Thymus (tissue), 11 donors: ENCODE measurements at regions not wholly inside any gene's neighbourhood (a gene's known extent, or its start where the extent isn't known, plus 50 kb on each side); places are given as distances from the start of the nearest gene placed in this dataset.

Experiments
- DNase-seq, 9 donors: peaks; one replicate each; pipeline ENCODE4 v3.0.0-alpha.2; 2013; ENCODE audit warnings: low spot score in 9 of 9, low read depth in 6 of 9, missing footprints in 1 of 9
- H3K27ac ChIP-seq, 2 donors: one replicate each; pipeline ENCODE4 v1.5.1; 2013; ENCODE audit warnings: control low read depth in 1 of 2, low read depth in 1 of 2, low read length in 1 of 2, mild to moderate bottlenecking in 1 of 2, moderate library complexity in 1 of 2
- H3K27me3 ChIP-seq, 2 donors: one replicate each; pipeline ENCODE4 v1.5.1; 2013; ENCODE audit warnings: low read length in 1 of 2; ENCODE audit not compliant: control insufficient read depth in 2 of 2, insufficient read depth in 1 of 2
- H3K36me3 ChIP-seq, 2 donors: one replicate each; pipeline ENCODE4 v1.5.1; 2013; ENCODE audit warnings: low read length in 1 of 2, mild to moderate bottlenecking in 1 of 2, moderate library complexity in 1 of 2; ENCODE audit not compliant: control insufficient read depth in 2 of 2, insufficient read depth in 2 of 2
- H3K4me1 ChIP-seq, 2 donors: one replicate each; pipeline ENCODE4 v1.5.1; 2013; ENCODE audit warnings: low read length in 2 of 2; ENCODE audit not compliant: control insufficient read depth in 2 of 2, insufficient read depth in 2 of 2
- H3K4me3 ChIP-seq, 2 donors: one replicate each; pipeline ENCODE4 v1.5.1; 2013; ENCODE audit warnings: low read length in 2 of 2, control low read depth in 1 of 2, mild to moderate bottlenecking in 1 of 2
- H3K9me3 ChIP-seq, 2 donors: one replicate each; pipeline ENCODE4 v1.5.1; 2013; ENCODE audit warnings: low read length in 1 of 2, mild to moderate bottlenecking in 1 of 2; ENCODE audit not compliant: control insufficient read depth in 2 of 2, insufficient read depth in 1 of 2
- WGBS: extraction: QIAGEN DNeasy Blood & Tissue Kit; methylation state at CpG from one replicate; pipeline ENCODE4 v1.1.7; 2013; 5-methylcytosine and 5-hydroxymethylcytosine counted together
- donor health status: healthy.

- Histone ChIP-seq H3K4me1 (no peaks in the 10 kb centered on the region), H3K4me3 (no peak overlapping the region), H3K27ac (no peak overlapping the region), H3K27me3 (no peaks in the 10 kb centered on the region), H3K36me3 (no peaks in the 10 kb centered on the region), H3K9me3 (no peaks in the 10 kb centered on the region)
- over 99% methylated on average over 3 of the region's 3 CpGs for WGBS
- no peak for DNase-seq
These were observed 265.1 kb downstream of the SIPA1L2 start for GRCh38 chr1:232364654-232365382.

GRCh38 chr1:232363008-232363407, 266.9 kb downstream of the SIPA1L2 start:
- Histone ChIP-seq H3K4me3 (no peak overlapping the region), H3K27me3 (no peaks in the 10 kb centered on the region), H3K36me3 (no peaks in the 10 kb centered on the region), H3K9me3 (no peaks in the 10 kb centered on the region), H3K27ac (no peak overlapping the region), H3K4me1 (no peaks in the 10 kb centered on the region)
- no peak for DNase-seq
- 94% methylated on average over 2 of the region's 2 CpGs for WGBS

GRCh38 chr1:232357416-232357815, 272.5 kb downstream of the SIPA1L2 start:
- 94% methylated on average over 6 of the region's 6 CpGs for WGBS
- Histone ChIP-seq H3K9me3 (no peaks in the 10 kb centered on the region), H3K4me3 (no peak overlapping the region), H3K27ac (no peak overlapping the region), H3K36me3 (no peaks in the 10 kb centered on the region), H3K27me3 (peaks cover 0 to 4% of the 10 kb centered on the region in 2 donors), H3K4me1 (no peaks in the 10 kb centered on the region)
- DNase-seq = no peak

GRCh38 chr1:232355162-232356006, 274.5 kb downstream of the SIPA1L2 start:
- no peak overlapping the region for H3K4me3 ChIP-seq
- H3K27ac ChIP-seq = no peak overlapping the region
- no peaks in the 10 kb centered on the region for H3K9me3 ChIP-seq
- no peaks in the 10 kb centered on the region for H3K36me3 ChIP-seq
- H3K4me1 ChIP-seq = no peaks in the 10 kb centered on the region
- peaks cover 0 to 10% of the 10 kb centered on the region in 2 donors for H3K27me3 ChIP-seq
- WGBS = 80% methylated on average over 7 of the region's 7 CpGs
- DNase-seq = no peak

- no peaks in the 10 kb centered on the region for H3K4me1 ChIP-seq
- no peaks in the 10 kb centered on the region for H3K9me3 ChIP-seq
- no peak overlapping the region for H3K27ac ChIP-seq
- 86% methylated on average over 4 of the region's 4 CpGs for WGBS
- no peak for DNase-seq
- no peak overlapping the region for H3K4me3 ChIP-seq
- peaks cover 0 to 12% of the 10 kb centered on the region in 2 donors for H3K27me3 ChIP-seq
- no peaks in the 10 kb centered on the region for H3K36me3 ChIP-seq
These were observed 276.9 kb downstream of the SIPA1L2 start for GRCh38 chr1:232353001-232353400.

- peaks cover 0 to 12% of the 10 kb centered on the region in 2 donors for H3K27me3 ChIP-seq
- no peaks in the 10 kb centered on the region for H3K36me3 ChIP-seq
- no peak overlapping the region for H3K27ac ChIP-seq
- no peaks in the 10 kb centered on the region for H3K9me3 ChIP-seq
- DNase-seq = no peak
- no peak overlapping the region for H3K4me3 ChIP-seq
- H3K4me1 ChIP-seq = no peaks in the 10 kb centered on the region
- 97% methylated on average over 6 of the region's 6 CpGs for WGBS
These were observed 277.6 kb downstream of the SIPA1L2 start for GRCh38 chr1:232352366-232352765.

GRCh38 chr1:232351335-232351734, 278.6 kb downstream of the SIPA1L2 start:
- H3K36me3 ChIP-seq = no peaks in the 10 kb centered on the region
- no peaks in the 10 kb centered on the region for H3K4me1 ChIP-seq
- H3K4me3 ChIP-seq = no peak overlapping the region
- no peaks in the 10 kb centered on the region for H3K9me3 ChIP-seq
- no peak for DNase-seq
- WGBS = 94% methylated on average over 2 of the region's 2 CpGs
- H3K27ac ChIP-seq = no peak overlapping the region
- peaks cover 0 to 12% of the 10 kb centered on the region in 2 donors for H3K27me3 ChIP-seq

- no peaks in the 10 kb centered on the region for H3K36me3 ChIP-seq
- DNase-seq = no peak
- H3K4me3 ChIP-seq = no peak overlapping the region
- H3K27me3 ChIP-seq = peaks cover 0 to 5% of the 10 kb centered on the region in 2 donors
- H3K27ac ChIP-seq = no peak overlapping the region
- no peaks in the 10 kb centered on the region for H3K9me3 ChIP-seq
- WGBS = 96% methylated on average over 1 of the region's 1 CpG
- no peaks in the 10 kb centered on the region for H3K4me1 ChIP-seq
These were observed 283.1 kb downstream of the SIPA1L2 start for GRCh38 chr1:232346844-232347243.

- no peak for DNase-seq
- 72% methylated on average over 4 of the region's 4 CpGs for WGBS
- no peaks in the 10 kb centered on the region for H3K9me3 ChIP-seq
- no peak overlapping the region for H3K4me3 ChIP-seq
- no peak overlapping the region for H3K27ac ChIP-seq
- peaks cover 0 to 8% of the 10 kb centered on the region in 2 donors for H3K27me3 ChIP-seq
- no peaks in the 10 kb centered on the region for H3K4me1 ChIP-seq
- no peaks in the 10 kb centered on the region for H3K36me3 ChIP-seq
These were observed 285.0 kb downstream of the SIPA1L2 start for GRCh38 chr1:232344791-232345399.
